ENCODE measurements at regions not wholly inside any gene's neighbourhood (a gene's known extent, or its start where the extent isn't known, plus 50 kb on each side); places are given as distances from the start of the nearest gene placed in this dataset.

DNA sequence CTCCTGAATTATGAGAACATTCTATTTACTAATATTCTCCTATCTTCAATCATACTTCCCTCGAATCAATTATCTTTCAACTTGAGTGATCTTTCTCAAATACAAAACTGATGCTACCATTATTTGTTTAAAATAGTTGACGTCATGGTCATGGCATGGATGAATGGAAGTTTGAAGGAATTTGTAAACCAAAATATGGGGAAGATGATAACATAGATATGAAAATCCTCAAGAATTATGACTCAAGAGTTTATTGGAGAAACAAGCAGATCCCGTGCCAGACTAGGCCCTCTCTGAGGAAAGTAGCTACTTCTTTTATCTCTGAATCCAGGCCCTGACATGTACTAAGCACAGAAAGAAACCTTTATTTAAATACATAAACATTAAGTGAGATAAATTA lies 270.4 kb upstream of the MC4R start:
- TF ChIP-seq SMAD1 (IDR thresholded peaks at IDR 0.05; ENCODE audit: low read depth, low read length, partially characterized antibody) = no peak
- TF ChIP-seq, protein P1, sequence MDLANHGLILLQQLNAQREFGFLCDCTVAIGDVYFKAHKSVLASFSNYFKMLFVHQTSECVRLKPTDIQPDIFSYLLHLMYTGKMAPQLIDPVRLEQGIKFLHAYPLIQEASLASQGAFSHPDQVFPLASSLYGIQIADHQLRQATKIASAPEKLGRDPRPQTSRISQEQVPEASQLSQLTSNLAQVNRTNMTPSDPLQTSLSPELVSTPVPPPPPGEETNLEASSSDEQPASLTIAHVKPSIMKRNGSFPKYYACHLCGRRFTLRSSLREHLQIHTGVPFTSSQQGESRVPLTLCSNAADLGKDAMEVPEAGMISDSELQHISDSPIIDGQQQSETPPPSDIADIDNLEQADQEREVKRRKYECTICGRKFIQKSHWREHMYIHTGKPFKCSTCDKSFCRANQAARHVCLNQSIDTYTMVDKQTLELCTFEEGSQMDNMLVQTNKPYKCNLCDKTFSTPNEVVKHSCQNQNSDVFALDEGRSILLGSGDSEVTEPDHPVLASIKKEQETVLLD (IDR thresholded peaks at IDR 0.05) = no peak
- TF ChIP-seq POLR3A (IDR thresholded peaks at IDR 0.05; ENCODE audit: borderline replicate concordance, extremely low read depth, insufficient read depth, insufficient read length) = no peak
- TF ChIP-seq, protein P2, sequence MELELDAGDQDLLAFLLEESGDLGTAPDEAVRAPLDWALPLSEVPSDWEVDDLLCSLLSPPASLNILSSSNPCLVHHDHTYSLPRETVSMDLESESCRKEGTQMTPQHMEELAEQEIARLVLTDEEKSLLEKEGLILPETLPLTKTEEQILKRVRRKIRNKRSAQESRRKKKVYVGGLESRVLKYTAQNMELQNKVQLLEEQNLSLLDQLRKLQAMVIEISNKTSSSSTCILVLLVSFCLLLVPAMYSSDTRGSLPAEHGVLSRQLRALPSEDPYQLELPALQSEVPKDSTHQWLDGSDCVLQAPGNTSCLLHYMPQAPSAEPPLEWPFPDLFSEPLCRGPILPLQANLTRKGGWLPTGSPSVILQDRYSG (tag; conservative IDR thresholded peaks at IDR 0.05; ENCODE audit: low read depth) = no peak
- TF ChIP-seq, protein P3, sequence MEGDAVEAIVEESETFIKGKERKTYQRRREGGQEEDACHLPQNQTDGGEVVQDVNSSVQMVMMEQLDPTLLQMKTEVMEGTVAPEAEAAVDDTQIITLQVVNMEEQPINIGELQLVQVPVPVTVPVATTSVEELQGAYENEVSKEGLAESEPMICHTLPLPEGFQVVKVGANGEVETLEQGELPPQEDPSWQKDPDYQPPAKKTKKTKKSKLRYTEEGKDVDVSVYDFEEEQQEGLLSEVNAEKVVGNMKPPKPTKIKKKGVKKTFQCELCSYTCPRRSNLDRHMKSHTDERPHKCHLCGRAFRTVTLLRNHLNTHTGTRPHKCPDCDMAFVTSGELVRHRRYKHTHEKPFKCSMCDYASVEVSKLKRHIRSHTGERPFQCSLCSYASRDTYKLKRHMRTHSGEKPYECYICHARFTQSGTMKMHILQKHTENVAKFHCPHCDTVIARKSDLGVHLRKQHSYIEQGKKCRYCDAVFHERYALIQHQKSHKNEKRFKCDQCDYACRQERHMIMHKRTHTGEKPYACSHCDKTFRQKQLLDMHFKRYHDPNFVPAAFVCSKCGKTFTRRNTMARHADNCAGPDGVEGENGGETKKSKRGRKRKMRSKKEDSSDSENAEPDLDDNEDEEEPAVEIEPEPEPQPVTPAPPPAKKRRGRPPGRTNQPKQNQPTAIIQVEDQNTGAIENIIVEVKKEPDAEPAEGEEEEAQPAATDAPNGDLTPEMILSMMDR (IDR thresholded peaks at IDR 0.05 in 2 of 3, conservative IDR thresholded peaks at IDR 0.05 in 1 of 3; ENCODE audit: insufficient read depth in 2 of 3, low read depth in 1 of 3, low read length in 3 of 3) = no peak
- TF ChIP-seq, protein P4, sequence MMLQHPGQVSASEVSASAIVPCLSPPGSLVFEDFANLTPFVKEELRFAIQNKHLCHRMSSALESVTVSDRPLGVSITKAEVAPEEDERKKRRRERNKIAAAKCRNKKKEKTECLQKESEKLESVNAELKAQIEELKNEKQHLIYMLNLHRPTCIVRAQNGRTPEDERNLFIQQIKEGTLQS (IDR thresholded peaks at IDR 0.05) = no peak
- TF ChIP-seq, protein P4 (CRISPR knock-in tag; conservative IDR thresholded peaks at IDR 0.05) = no peak
- TF ChIP-seq, protein P5, sequence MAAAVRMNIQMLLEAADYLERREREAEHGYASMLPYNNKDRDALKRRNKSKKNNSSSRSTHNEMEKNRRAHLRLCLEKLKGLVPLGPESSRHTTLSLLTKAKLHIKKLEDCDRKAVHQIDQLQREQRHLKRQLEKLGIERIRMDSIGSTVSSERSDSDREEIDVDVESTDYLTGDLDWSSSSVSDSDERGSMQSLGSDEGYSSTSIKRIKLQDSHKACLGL (CRISPR knock-in tag; IDR thresholded peaks at IDR 0.05; ENCODE audit: borderline replicate concordance, poor library complexity, severe bottlenecking) = no peak
- TF ChIP-seq, protein P6, sequence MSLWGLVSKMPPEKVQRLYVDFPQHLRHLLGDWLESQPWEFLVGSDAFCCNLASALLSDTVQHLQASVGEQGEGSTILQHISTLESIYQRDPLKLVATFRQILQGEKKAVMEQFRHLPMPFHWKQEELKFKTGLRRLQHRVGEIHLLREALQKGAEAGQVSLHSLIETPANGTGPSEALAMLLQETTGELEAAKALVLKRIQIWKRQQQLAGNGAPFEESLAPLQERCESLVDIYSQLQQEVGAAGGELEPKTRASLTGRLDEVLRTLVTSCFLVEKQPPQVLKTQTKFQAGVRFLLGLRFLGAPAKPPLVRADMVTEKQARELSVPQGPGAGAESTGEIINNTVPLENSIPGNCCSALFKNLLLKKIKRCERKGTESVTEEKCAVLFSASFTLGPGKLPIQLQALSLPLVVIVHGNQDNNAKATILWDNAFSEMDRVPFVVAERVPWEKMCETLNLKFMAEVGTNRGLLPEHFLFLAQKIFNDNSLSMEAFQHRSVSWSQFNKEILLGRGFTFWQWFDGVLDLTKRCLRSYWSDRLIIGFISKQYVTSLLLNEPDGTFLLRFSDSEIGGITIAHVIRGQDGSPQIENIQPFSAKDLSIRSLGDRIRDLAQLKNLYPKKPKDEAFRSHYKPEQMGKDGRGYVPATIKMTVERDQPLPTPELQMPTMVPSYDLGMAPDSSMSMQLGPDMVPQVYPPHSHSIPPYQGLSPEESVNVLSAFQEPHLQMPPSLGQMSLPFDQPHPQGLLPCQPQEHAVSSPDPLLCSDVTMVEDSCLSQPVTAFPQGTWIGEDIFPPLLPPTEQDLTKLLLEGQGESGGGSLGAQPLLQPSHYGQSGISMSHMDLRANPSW (CRISPR knock-in tag; IDR thresholded peaks at IDR 0.05) = no peak
- TF ChIP-seq, protein P7, sequence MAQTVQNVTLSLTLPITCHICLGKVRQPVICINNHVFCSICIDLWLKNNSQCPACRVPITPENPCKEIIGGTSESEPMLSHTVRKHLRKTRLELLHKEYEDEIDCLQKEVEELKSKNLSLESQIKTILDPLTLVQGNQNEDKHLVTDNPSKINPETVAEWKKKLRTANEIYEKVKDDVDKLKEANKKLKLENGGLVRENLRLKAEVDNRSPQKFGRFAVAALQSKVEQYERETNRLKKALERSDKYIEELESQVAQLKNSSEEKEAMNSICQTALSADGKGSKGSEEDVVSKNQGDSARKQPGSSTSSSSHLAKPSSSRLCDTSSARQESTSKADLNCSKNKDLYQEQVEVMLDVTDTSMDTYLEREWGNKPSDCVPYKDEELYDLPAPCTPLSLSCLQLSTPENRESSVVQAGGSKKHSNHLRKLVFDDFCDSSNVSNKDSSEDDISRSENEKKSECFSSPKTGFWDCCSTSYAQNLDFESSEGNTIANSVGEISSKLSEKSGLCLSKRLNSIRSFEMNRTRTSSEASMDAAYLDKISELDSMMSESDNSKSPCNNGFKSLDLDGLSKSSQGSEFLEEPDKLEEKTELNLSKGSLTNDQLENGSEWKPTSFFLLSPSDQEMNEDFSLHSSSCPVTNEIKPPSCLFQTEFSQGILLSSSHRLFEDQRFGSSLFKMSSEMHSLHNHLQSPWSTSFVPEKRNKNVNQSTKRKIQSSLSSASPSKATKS (CRISPR knock-in tag; IDR thresholded peaks at IDR 0.05) = no peak
- no peak for TF ChIP-seq NCOR1 (IDR thresholded peaks at IDR 0.05)
- TF ChIP-seq NBN (IDR thresholded peaks at IDR 0.05; ENCODE audit: low read depth) = no peak
- TF ChIP-seq ATF1 (CRISPR knock-in tag; IDR thresholded peaks at IDR 0.05) = no peak
- TF ChIP-seq ATF1 (tag; IDR thresholded peaks at IDR 0.05) = no peak
- TF ChIP-seq TAF15 (IDR thresholded peaks at IDR 0.05; ENCODE audit: low read depth, low read length) = no peak
- no peak for TF ChIP-seq ESRRB (CRISPR knock-in tag; IDR thresholded peaks at IDR 0.05; ENCODE audit: borderline replicate concordance)
